ENCODE measurements at regions not wholly inside any gene's neighbourhood (a gene's known extent, or its start where the extent isn't known, plus 50 kb on each side); places are given as distances from the start of the nearest gene placed in this dataset.

DNA sequence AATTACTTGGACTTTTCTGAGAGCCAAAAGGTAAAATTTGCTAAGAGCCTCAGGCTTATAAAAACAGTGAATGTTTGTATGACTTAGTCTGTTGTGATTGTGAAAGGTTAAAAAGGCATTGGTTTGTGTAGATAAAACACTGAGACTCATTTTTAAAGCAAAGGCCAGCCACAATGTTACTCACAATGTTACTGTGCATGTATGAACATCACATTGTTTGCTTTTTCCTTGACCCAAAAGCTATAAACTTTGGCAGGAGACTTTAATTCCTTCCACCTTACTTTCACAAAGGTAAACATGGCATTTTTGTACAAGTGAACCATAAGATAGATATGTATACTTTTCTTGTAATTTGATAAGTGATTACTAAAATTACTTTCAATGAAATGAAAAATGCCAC lies 70.5 kb downstream of the NPAP1 start:
- no peak for DNase-seq (ENCODE audit: low spot score)
- TF ChIP-seq NR2F2 (IDR thresholded peaks at IDR 0.05) = no peak
- no peak for TF ChIP-seq HNF4G (IDR thresholded peaks at IDR 0.05)
- TF ChIP-seq RXRA (IDR thresholded peaks at IDR 0.05) = no peak
- TF ChIP-seq, protein P1, sequence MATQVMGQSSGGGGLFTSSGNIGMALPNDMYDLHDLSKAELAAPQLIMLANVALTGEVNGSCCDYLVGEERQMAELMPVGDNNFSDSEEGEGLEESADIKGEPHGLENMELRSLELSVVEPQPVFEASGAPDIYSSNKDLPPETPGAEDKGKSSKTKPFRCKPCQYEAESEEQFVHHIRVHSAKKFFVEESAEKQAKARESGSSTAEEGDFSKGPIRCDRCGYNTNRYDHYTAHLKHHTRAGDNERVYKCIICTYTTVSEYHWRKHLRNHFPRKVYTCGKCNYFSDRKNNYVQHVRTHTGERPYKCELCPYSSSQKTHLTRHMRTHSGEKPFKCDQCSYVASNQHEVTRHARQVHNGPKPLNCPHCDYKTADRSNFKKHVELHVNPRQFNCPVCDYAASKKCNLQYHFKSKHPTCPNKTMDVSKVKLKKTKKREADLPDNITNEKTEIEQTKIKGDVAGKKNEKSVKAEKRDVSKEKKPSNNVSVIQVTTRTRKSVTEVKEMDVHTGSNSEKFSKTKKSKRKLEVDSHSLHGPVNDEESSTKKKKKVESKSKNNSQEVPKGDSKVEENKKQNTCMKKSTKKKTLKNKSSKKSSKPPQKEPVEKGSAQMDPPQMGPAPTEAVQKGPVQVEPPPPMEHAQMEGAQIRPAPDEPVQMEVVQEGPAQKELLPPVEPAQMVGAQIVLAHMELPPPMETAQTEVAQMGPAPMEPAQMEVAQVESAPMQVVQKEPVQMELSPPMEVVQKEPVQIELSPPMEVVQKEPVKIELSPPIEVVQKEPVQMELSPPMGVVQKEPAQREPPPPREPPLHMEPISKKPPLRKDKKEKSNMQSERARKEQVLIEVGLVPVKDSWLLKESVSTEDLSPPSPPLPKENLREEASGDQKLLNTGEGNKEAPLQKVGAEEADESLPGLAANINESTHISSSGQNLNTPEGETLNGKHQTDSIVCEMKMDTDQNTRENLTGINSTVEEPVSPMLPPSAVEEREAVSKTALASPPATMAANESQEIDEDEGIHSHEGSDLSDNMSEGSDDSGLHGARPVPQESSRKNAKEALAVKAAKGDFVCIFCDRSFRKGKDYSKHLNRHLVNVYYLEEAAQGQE (IDR thresholded peaks at IDR 0.05) = no peak
- TF ChIP-seq JUND (IDR thresholded peaks at IDR 0.05) = no peak
- no peak for TF ChIP-seq YY1 (IDR thresholded peaks at IDR 0.05)
- TF ChIP-seq FOXA2 (IDR thresholded peaks at IDR 0.05) = no peak
- no peak for TF ChIP-seq GABPA (IDR thresholded peaks at IDR 0.05 in 1 of 2, conservative IDR thresholded peaks at IDR 0.05 in 1 of 2)
- TF ChIP-seq SP1 (IDR thresholded peaks at IDR 0.05) = no peak
- no peak for TF ChIP-seq RAD21 (IDR thresholded peaks at IDR 0.05)
- TF ChIP-seq, protein P2, sequence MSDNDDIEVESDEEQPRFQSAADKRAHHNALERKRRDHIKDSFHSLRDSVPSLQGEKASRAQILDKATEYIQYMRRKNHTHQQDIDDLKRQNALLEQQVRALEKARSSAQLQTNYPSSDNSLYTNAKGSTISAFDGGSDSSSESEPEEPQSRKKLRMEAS (IDR thresholded peaks at IDR 0.05) = no peak
- TF ChIP-seq TAF1 (conservative IDR thresholded peaks at IDR 0.05) = no peak
- TF ChIP-seq, protein P3, sequence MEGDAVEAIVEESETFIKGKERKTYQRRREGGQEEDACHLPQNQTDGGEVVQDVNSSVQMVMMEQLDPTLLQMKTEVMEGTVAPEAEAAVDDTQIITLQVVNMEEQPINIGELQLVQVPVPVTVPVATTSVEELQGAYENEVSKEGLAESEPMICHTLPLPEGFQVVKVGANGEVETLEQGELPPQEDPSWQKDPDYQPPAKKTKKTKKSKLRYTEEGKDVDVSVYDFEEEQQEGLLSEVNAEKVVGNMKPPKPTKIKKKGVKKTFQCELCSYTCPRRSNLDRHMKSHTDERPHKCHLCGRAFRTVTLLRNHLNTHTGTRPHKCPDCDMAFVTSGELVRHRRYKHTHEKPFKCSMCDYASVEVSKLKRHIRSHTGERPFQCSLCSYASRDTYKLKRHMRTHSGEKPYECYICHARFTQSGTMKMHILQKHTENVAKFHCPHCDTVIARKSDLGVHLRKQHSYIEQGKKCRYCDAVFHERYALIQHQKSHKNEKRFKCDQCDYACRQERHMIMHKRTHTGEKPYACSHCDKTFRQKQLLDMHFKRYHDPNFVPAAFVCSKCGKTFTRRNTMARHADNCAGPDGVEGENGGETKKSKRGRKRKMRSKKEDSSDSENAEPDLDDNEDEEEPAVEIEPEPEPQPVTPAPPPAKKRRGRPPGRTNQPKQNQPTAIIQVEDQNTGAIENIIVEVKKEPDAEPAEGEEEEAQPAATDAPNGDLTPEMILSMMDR (IDR thresholded peaks at IDR 0.05; ENCODE audit: low read depth, low read length, missing input control) = no peak
- TF ChIP-seq, protein P4, sequence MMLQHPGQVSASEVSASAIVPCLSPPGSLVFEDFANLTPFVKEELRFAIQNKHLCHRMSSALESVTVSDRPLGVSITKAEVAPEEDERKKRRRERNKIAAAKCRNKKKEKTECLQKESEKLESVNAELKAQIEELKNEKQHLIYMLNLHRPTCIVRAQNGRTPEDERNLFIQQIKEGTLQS (IDR thresholded peaks at IDR 0.05) = no peak
- Histone ChIP-seq H3K9me3 (ENCODE audit: control insufficient read depth in 4 of 4, low read length in 3 of 4) (peaks cover 3 to 10% (median 4%) of the 10 kb centered on the region in 4 donors), H3K27me3 (ENCODE audit: control insufficient read depth in 4 of 4, insufficient read depth in 4 of 4, low read length in 3 of 4) (no peaks in the 10 kb centered on the region), H3K36me3 (ENCODE audit: control insufficient read depth in 4 of 4, insufficient read depth in 3 of 4, low read depth in 1 of 4, low read length in 3 of 4) (no peaks in the 10 kb centered on the region), H3K4me1 (ENCODE audit: control insufficient read depth in 4 of 4, insufficient read depth in 4 of 4, low read length in 3 of 4) (no peaks in the 10 kb centered on the region), H3K4me3 (ENCODE audit: low read depth in 1 of 3, low read length in 3 of 3) (no peak overlapping the region), H3K27ac (ENCODE audit: low read depth in 1 of 2, low read length in 2 of 2) (no peak overlapping the region), H3K9ac (ENCODE audit: low read depth in 1 of 2, low read length in 2 of 2) (no peak overlapping the region)

DNA sequence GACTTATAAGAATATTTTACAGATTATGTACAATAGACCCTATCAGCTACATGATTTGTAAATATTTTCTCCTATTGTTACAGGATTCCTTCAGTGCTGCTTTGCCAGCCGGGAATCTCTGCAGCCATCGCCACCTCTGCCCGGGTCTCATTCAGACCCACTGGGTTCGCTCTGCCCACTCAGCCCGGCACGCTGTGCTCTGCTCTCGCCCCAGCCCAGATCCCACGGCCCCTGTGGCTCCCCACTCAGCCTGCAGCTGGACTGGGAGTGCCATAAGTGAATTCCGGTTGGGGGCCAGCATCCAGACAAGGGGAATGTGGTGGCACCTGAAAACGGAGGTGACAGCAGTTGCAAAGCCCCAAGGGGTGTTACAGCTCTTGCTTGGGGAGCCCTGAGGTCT lies 71.8 kb downstream of the NPAP1 start:
- no peak overlapping the region for H3K27ac ChIP-seq (ENCODE audit: low read depth in 1 of 2, low read length in 2 of 2)
- peaks cover 3 to 14% (median 4%) of the 10 kb centered on the region in 4 donors for H3K9me3 ChIP-seq (ENCODE audit: control insufficient read depth in 4 of 4, low read length in 3 of 4)
- no peak for DNase-seq (ENCODE audit: low spot score)
- no peaks in the 10 kb centered on the region for H3K36me3 ChIP-seq (ENCODE audit: control insufficient read depth in 4 of 4, insufficient read depth in 3 of 4, low read depth in 1 of 4, low read length in 3 of 4)
- H3K9ac ChIP-seq (ENCODE audit: low read depth in 1 of 2, low read length in 2 of 2) = no peak overlapping the region
- no peaks in the 10 kb centered on the region for H3K27me3 ChIP-seq (ENCODE audit: control insufficient read depth in 4 of 4, insufficient read depth in 4 of 4, low read length in 3 of 4)
- 78% methylated on average over 10 of the region's 10 CpGs for WGBS
- no peak overlapping the region for H3K4me3 ChIP-seq (ENCODE audit: low read depth in 1 of 3, low read length in 3 of 3)
- no peak for TF ChIP-seq RAD21 (IDR thresholded peaks at IDR 0.05)
- TF ChIP-seq HNF4G (IDR thresholded peaks at IDR 0.05) = no peak
- no peak for TF ChIP-seq GABPA (IDR thresholded peaks at IDR 0.05 in 1 of 2, conservative IDR thresholded peaks at IDR 0.05 in 1 of 2)
- no peak for TF ChIP-seq RXRA (IDR thresholded peaks at IDR 0.05)
- TF ChIP-seq JUND (IDR thresholded peaks at IDR 0.05) = no peak
- TF ChIP-seq, protein P5, sequence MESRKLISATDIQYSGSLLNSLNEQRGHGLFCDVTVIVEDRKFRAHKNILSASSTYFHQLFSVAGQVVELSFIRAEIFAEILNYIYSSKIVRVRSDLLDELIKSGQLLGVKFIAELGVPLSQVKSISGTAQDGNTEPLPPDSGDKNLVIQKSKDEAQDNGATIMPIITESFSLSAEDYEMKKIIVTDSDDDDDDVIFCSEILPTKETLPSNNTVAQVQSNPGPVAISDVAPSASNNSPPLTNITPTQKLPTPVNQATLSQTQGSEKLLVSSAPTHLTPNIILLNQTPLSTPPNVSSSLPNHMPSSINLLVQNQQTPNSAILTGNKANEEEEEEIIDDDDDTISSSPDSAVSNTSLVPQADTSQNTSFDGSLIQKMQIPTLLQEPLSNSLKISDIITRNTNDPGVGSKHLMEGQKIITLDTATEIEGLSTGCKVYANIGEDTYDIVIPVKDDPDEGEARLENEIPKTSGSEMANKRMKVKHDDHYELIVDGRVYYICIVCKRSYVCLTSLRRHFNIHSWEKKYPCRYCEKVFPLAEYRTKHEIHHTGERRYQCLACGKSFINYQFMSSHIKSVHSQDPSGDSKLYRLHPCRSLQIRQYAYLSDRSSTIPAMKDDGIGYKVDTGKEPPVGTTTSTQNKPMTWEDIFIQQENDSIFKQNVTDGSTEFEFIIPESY (IDR thresholded peaks at IDR 0.05) = no peak
- TF ChIP-seq FOXA1 (IDR thresholded peaks at IDR 0.05) = no peak
- TF ChIP-seq, protein P1 (IDR thresholded peaks at IDR 0.05) = no peak
- TF ChIP-seq SP1 (IDR thresholded peaks at IDR 0.05) = no peak
- no peaks in the 10 kb centered on the region for H3K4me1 ChIP-seq (ENCODE audit: control insufficient read depth in 4 of 4, insufficient read depth in 4 of 4, low read length in 3 of 4)

All from liver (tissue), 8 donors.